ENCODE measurements at regions not wholly inside any gene's neighbourhood (a gene's known extent, or its start where the extent isn't known, plus 50 kb on each side); places are given as distances from the start of the nearest gene placed in this dataset.

DNA sequence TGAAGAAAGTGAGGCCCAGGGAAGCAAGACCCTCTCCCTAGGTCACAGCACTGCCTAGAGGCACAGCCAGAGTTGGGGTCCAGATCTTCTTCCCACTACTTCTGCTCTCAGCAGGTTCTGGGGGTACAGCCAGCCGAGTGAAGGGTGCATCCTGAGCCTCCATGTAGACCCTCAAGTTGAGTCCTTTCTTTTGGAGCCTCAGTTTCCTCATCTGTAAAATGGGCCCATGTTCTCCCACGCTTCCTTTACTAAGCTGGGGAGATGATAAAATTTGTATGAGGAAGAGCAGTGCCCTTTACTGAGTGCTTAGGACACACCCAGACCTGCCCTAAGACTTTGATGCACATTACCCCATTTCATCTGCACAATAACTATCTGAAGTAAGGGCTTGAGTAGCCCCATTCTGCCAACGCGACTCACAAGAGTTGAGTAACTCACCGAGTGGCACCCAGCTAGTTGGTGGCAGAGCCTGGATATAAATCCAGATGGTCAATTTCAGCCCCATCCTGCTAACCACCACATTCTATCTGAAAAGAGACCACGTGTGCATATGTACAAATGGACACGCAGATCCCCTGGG lies 64.3 kb upstream of the GGTA1 start:
- Histone ChIP-seq H3K27me3 (no peaks in the 10 kb centered on the region), H3K36me3 (no peaks in the 10 kb centered on the region), H3K27ac (no peak overlapping the region), H3K9me3 (no peaks in the 10 kb centered on the region), H3K4me3 (no peak overlapping the region), H3K4me1 (peaks cover 17 to 43% (median 29%) of the 10 kb centered on the region in 9 donors)
- TF ChIP-seq, protein P1, sequence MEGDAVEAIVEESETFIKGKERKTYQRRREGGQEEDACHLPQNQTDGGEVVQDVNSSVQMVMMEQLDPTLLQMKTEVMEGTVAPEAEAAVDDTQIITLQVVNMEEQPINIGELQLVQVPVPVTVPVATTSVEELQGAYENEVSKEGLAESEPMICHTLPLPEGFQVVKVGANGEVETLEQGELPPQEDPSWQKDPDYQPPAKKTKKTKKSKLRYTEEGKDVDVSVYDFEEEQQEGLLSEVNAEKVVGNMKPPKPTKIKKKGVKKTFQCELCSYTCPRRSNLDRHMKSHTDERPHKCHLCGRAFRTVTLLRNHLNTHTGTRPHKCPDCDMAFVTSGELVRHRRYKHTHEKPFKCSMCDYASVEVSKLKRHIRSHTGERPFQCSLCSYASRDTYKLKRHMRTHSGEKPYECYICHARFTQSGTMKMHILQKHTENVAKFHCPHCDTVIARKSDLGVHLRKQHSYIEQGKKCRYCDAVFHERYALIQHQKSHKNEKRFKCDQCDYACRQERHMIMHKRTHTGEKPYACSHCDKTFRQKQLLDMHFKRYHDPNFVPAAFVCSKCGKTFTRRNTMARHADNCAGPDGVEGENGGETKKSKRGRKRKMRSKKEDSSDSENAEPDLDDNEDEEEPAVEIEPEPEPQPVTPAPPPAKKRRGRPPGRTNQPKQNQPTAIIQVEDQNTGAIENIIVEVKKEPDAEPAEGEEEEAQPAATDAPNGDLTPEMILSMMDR (IDR thresholded peaks at IDR 0.05): no peak
- intact Hi-C loops (cut with DNase I): loop anchor here in 3 of 10 donors (5.0 kb wide), 2 partner anchors 33 to 43 kb away; no protein-coding TSS in a partner anchor
- no peak for DNase-seq
- WGBS, 2 donors: 95 to 99% methylated on average over 7 of the region's 7 CpGs
- ATAC-seq: no peak

DNA sequence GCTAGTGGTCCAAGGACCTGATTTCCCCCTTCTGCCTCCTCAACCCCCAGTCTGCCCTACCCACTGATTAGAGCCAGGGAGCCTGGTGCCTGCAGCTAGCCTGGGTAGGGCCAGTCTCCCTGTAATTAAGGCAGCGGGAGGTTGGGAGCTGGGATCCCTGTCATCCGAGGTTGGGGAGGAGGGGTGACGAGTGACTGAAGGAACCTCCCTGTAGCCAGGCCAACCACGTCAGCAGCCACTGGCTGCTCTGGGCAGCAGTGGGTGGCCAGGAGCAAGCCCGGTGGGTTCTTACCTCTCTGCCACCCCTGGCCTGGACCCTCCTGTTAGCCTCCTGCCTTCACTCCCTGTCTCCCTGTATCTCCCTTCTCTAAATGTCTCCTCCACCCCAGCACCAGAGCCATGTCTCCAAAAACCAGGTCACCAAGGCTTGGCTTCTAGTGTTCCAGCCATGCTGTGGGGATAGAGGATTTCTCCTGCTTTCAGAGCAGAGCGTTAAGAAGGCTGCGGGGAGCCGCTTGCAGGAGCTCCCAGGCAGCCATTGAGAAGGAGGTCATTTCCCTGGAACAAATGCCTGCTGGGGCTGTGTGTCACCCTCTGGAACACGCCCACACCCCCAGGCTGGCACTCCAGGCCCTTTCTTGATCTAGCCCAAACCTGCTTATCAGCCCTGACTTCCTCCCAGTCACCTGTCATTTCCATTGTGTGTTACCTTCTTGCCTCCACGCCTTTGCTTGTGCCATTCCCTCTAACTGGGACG lies 65.0 kb upstream of the GGTA1 start:
- Histone ChIP-seq H3K4me3 (no peak overlapping the region), H3K36me3 (no peaks in the 10 kb centered on the region), H3K27me3 (no peaks in the 10 kb centered on the region), H3K27ac (no peak overlapping the region), H3K9me3 (no peaks in the 10 kb centered on the region), H3K4me1 (peaks cover 24 to 43% (median 37%) of the 10 kb centered on the region in 9 donors)
- 95 to 96% methylated on average over 11 of the region's 11 CpGs for WGBS, 2 donors
- intact Hi-C loops (cut with DNase I): loop anchor here in 4 of 10 donors (5.0 kb wide), 3 partner anchors 33 to 48 kb away; no protein-coding TSS in a partner anchor
- TF ChIP-seq, protein P1 (IDR thresholded peaks at IDR 0.05): no peak
- DNase-seq (no peak), ATAC-seq (no peak)

DNA sequence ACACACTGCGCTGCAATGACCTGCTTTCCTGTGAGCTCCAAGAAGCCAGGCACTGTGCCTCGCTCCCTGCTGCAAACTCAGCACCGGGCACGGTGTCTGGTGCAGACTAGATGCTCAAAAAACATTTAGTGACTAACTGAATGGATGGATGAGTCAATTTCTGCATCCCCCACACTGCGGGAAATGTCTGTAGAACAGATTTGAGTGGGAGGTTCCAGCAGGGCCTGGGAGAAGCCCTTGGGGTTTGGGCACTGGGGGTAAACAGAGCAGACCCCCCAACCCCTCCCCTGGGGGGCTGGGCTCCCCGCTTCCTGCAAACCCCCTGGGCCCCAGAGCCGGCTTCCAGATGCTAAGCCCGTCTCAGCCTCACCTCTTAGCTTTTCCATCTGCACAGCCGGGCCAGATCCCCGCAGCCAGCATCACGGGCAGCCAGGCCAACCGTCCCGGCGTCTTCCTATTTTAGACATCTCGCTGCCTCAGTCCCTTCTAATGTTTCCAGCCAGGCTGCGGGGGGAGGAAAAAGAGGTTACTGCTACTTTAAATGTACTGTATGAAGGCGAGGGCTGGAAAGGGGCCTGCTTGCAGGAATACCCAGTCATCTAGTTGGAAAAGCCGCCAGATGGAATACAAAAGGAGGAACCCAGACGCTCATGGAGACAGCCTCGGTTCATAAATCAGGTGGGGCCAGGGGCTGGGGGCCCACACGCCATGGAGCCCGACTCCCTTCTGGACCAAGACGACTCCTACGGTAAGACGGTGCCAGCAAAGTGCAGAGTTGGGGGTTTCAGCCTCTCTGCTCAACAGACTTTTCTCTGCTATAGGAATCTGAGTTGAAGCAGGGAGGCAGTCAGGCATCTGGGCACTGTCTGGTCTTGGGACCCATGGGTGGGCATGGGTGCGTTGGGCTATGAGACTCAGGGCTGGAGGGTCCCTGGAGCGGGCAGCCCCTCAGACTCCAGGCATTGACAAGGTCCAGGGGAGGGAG lies 67.1 kb upstream of the GGTA1 start:
- WGBS, 2 donors: 21 to 27% methylated on average over 27 of the region's 27 CpGs
- intact Hi-C loops (cut with DNase I): loop anchor here in 1 of 10 donors (5.0 kb wide), 1 partner anchor 46 kb away; no protein-coding TSS in a partner anchor
- no peaks in the 10 kb centered on the region for H3K9me3 ChIP-seq

More for the DNA sequence above, 67.1 kb upstream of the GGTA1 start:
- Histone ChIP-seq H3K36me3 (no peaks in the 10 kb centered on the region), H3K4me3 (peak overlapping the region in 9 of 10 donors; percentile 32 to 62 (median 47)), H3K27me3 (no peaks in the 10 kb centered on the region), H3K4me1 (peaks cover 24 to 50% (median 40%) of the 10 kb centered on the region in 9 donors), H3K27ac (peak overlapping the region; percentile 60 to 96 (median 86))
- TF ChIP-seq, protein P1 (IDR thresholded peaks at IDR 0.05): no peak
- peak; percentile 42 to 69 (median 52) for ATAC-seq
- peak; percentile 43 to 63 for DNase-seq
